C4-2B (cell line): ENCODE measurements at regions not wholly inside any gene's neighbourhood (a gene's known extent, or its start where the extent isn't known, plus 50 kb on each side); places are given as distances from the start of the nearest gene placed in this dataset.

Experiments used
- H3K27ac ChIP-seq: fragments of 450-650 bp; 2 replicates; pipeline ENCODE4 v1.5.1; 2017
- ZFX ChIP-seq: fragments of 450-650 bp; IDR thresholded peaks from 2 replicates; pipeline ENCODE4 v1.6.1; 2017
- TF ChIP-seq, protein P1 (sequence below): fragments of 450-650 bp; conservative IDR thresholded peaks from 2 replicates; pipeline ENCODE4 v1.5.1; 2017; ENCODE audit warnings: mild to moderate bottlenecking

DNA sequence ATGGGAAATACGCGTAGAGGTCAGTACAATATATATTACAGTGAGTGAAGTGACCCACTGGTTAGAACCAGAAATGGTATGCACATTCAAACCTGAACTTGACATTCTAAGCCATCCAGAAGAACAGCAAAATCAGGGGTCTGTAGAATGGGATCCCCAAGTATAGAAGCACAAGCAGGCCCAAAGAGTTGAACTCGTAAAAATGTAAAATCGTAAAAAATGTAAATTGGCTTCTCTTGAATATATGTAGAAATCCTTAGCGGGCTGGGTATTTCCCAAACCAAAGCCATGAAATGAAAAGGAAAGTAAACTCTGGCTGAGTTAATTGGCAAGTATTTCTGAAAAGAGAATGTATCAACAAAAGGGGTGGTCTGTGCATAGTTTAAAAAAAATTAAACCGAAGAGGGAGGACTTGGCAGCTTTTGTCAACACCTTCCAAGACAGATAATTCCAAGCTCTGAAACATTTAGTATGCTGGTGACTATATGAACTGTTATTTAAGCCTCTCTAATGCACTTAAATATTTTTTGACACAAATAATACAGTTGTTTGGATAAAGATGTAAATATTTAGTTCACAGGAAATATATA is 1505.6 kb upstream of the FLRT2 start:
- H3K27ac ChIP-seq: no peak overlapping the region
- TF ChIP-seq, protein P1, sequence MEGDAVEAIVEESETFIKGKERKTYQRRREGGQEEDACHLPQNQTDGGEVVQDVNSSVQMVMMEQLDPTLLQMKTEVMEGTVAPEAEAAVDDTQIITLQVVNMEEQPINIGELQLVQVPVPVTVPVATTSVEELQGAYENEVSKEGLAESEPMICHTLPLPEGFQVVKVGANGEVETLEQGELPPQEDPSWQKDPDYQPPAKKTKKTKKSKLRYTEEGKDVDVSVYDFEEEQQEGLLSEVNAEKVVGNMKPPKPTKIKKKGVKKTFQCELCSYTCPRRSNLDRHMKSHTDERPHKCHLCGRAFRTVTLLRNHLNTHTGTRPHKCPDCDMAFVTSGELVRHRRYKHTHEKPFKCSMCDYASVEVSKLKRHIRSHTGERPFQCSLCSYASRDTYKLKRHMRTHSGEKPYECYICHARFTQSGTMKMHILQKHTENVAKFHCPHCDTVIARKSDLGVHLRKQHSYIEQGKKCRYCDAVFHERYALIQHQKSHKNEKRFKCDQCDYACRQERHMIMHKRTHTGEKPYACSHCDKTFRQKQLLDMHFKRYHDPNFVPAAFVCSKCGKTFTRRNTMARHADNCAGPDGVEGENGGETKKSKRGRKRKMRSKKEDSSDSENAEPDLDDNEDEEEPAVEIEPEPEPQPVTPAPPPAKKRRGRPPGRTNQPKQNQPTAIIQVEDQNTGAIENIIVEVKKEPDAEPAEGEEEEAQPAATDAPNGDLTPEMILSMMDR: no peak
- TF ChIP-seq ZFX: no peak

DNA sequence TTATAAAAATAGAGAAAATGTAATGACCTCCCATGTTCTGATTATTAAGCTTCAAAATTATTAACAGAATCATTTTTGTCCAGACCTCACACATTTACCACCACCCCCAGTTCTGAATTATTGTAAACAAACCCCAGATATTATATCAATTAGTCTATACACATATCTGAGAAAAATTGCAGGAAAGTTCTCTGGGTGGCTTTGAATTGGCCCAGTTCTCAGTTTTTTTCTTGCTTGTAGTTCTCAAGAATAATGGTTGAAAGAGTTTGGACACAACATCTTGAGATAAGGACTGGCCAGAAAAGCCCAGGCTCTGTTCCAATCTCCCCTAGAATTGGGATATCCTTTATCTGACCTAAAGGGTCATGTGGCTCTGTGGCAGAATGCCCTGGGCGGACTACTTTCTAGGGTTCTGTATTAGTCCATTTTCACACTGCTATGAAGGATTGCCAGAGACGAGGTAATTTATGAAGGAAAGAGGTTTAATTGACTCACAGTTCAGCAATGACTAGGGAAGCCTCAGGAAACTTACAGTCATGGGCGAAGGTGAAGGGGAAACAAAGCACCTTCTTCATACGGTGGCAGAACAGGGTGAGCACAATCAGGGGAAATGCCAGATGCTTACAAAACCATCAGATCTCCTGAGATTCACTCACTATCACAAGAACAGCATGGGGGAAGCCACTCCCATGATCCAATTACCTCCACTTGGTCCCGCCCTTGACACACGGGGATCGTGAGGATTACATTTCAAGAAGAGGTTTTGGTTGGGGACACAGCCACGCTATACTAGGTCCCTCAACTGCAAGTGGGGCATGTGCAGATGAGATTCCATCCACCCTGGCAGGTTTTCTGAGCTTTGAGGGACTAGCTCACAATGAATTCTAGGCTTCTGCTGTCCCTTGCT is 1504.6 kb upstream of the FLRT2 start:
- H3K27ac ChIP-seq: no peak overlapping the region
- no peak for TF ChIP-seq ZFX
- TF ChIP-seq, protein P1: no peak

DNA sequence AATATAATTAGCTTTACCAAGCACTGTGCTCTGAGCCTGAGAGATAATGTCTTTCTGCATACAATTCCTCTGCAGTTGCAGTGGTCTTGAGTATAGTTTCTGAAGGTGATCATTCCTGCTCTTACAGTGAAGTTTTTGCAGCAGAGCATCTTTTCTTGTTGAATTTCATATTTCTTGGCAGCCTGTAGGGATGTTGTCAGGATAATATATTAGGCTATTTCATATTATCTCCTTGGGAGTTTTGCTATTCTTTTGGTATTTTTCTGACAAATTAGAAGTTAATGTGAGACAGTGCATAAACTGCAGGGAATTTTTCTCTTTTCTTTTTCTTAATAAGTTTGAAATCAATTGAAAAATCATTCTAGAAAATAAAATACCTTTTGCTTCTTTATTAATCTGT is 1502.6 kb upstream of the FLRT2 start:
- TF ChIP-seq, protein P1: no peak
- TF ChIP-seq ZFX: no peak
- H3K27ac ChIP-seq: no peak overlapping the region

DNA sequence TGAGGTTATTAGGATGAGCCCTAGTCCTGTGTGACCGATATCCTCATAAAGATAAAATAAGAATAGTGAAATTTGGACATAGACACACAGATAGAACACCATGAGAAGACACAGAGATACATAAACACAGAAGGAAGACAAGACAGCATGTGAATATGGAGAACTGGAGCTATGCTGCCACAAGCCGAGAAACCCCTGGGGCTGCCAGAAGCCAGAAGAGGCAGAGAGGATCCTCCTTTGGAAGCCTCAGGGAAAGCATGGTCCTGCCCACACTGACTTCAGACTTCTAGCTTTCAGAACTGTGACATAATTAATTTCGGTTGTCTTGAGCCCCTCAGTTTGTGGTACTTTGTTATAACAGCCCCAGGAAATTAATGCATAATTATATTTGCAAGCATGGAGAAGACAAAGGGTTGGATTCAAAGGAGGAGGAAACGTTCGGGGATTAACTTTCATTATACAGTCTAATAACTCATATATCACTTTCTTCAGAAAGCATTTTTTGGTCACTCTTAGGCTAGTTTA is 1501.8 kb upstream of the FLRT2 start:
- TF ChIP-seq, protein P1: no peak
- no peak for TF ChIP-seq ZFX
- H3K27ac ChIP-seq: no peak overlapping the region

DNA sequence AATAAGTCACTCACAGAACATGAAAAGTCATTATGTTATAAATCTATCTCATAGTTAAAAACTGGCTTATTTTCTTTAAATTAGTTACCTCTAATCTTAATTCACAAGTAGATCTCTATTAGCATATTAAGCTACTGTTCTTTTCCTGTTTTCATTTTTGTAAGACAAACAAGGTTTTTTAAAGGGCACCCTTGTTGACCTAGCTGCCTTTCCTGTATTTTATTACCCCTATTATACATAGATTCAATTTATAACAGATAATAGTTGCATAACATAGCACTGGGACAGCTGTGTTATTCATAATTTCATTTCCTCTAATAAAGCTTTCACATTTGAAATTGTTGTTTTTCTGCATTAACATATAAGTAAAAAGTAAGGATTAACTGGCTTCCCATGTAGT is 1500.7 kb upstream of the FLRT2 start:
- H3K27ac ChIP-seq: no peak overlapping the region
- TF ChIP-seq, protein P1: no peak
- no peak for TF ChIP-seq ZFX

DNA sequence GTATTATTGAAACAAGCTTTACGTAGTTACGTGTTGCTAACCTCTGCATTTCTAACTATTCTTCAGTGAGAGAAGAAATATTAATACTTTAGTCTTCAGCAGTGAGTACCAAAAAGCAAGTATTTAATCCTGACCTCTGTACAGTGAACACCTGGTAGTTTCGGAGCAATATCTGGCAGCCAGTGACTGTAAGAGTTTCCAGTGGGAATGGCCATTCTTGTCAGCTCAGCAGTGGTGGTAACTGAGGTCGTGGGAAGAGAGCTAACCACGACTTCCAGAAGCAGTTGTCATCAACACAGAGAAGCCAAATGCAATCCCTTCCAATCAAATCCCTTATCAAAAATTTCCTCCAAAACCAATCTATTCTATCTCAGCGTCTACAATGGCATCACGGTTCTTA is 1500.2 kb upstream of the FLRT2 start:
- no peak overlapping the region for H3K27ac ChIP-seq
- TF ChIP-seq, protein P1: no peak

DNA sequence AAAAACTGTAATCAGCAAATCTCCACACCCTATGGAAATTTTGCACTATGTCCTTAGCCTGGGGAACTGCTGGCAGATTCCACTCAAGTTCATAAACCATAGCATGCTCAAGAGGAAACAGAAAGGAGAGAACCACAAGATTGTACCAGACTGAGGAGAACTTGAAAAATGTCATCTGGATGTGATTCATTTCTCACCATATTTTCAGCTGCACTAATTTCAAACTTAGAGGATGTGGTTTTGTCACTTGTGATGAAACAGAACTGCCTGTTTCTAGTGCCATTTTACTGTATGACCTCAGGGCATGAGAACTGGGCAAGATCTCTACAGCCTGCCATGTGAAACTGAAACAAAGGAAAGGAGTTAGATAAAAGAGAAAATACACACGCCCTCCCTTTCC is 1493.1 kb upstream of the FLRT2 start:
- H3K27ac ChIP-seq: no peak overlapping the region

More for the DNA sequence above, 1493.1 kb upstream of the FLRT2 start:
- TF ChIP-seq, protein P1: no peak
- TF ChIP-seq ZFX: no peak
